Chondrocyte (in vitro differentiated cells): ENCODE measurements at regions not wholly inside any gene's neighbourhood (a gene's known extent, or its start where the extent isn't known, plus 50 kb on each side); places are given as distances from the start of the nearest gene placed in this dataset.

Experiments used
- DNase-seq: peaks from one replicate; pipeline ENCODE4 v3.0.0; 2021; ENCODE audit warnings: mixed read lengths, low spot score
- H3K27ac Mint-ChIP-seq: one replicate; pipeline ENCODE4 v1.8.0; 2021; ENCODE audit warnings: mild to moderate bottlenecking, moderate library complexity, mixed read lengths; ENCODE audit not compliant: unreplicated experiment
- H3K27me3 Mint-ChIP-seq: 2 replicates; pipeline ENCODE4 v1.8.0; 2021; ENCODE audit warnings: low read depth, mixed read lengths
- H3K36me3 Mint-ChIP-seq: 2 replicates; pipeline ENCODE4 v1.8.0; 2021; ENCODE audit warnings: low read depth, mixed read lengths
- H3K4me1 Mint-ChIP-seq: 2 replicates; pipeline ENCODE4 v1.8.0; 2021; ENCODE audit warnings: low read depth, mild to moderate bottlenecking, mixed read lengths
- H3K4me3 Mint-ChIP-seq: one replicate; pipeline ENCODE4 v1.8.0; 2021; ENCODE audit warnings: mild to moderate bottlenecking, moderate library complexity, mixed read lengths; ENCODE audit not compliant: unreplicated experiment
- H3K9me3 Mint-ChIP-seq: 2 replicates; pipeline ENCODE4 v1.8.0; 2021; ENCODE audit warnings: low read depth, mixed read lengths
- CTCF ChIP-seq: fragments of 200-600 bp; sonication (generic); IDR thresholded peaks from 2 replicates; pipeline ENCODE4 v1.5.0; 2021; ENCODE audit warnings: antibody characterized with exemption, mild to moderate bottlenecking, moderate library complexity

- no peak overlapping the region for H3K4me3 Mint-ChIP-seq
- H3K9me3 Mint-ChIP-seq: peaks cover 3% of the 10 kb centered on the region
- TF ChIP-seq CTCF: no peak
- H3K27me3 Mint-ChIP-seq: no peaks in the 10 kb centered on the region
- H3K36me3 Mint-ChIP-seq: no peaks in the 10 kb centered on the region
- no peak for DNase-seq
- H3K4me1 Mint-ChIP-seq: peaks cover 12% of the 10 kb centered on the region
- no peak overlapping the region for H3K27ac Mint-ChIP-seq
Measured at GRCh38 chr2:163463411-163463810, 272.4 kb downstream of the FIGN start.

DNA sequence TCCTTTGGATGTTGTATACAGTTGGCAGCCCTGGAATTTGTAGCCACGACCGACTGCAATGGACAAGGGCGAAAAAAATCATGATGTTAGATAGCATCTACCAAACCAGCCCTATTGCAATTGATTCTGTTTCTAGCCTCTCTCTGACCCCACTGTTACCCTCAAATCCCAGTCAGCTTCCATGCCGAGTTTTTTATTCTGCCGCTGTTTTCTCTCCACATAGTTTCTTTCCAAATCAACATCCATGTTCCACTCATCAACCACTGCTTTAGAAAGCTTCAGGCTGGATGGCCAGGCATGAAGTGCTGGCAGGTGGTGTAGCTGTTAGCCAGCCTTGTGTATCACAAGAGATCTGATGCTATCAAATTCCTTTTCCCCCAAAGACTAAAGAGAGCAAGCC, 272.8 kb downstream of the FIGN start:
- no peaks in the 10 kb centered on the region for H3K36me3 Mint-ChIP-seq
- no peak overlapping the region for H3K4me3 Mint-ChIP-seq
- peaks cover 3% of the 10 kb centered on the region for H3K9me3 Mint-ChIP-seq
- peaks cover 12% of the 10 kb centered on the region for H3K4me1 Mint-ChIP-seq
- H3K27me3 Mint-ChIP-seq: no peaks in the 10 kb centered on the region
- no peak overlapping the region for H3K27ac Mint-ChIP-seq
- DNase-seq: no peak
- no peak for TF ChIP-seq CTCF

DNA sequence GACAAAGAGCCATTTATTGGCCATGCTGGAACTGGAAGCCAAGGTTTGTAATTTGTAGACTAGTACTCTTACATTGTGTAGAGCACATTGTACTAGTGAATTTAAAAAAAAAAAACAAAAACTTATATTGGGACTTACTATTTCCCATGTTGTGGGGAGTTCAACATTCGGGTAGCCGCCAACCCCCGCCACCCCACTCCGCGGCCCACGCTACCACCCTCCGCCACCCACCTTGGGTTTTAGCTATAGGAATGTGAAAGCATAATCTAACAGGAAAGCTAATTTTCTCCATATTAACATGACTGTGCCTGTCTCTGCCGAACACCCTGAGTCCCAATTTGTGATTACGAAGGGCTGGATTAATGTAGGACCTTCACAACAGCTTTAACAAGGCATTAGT, 275.8 kb downstream of the FIGN start:
- H3K27me3 Mint-ChIP-seq: no peaks in the 10 kb centered on the region
- no peak overlapping the region for H3K27ac Mint-ChIP-seq
- peaks cover 3% of the 10 kb centered on the region for H3K9me3 Mint-ChIP-seq
- H3K4me1 Mint-ChIP-seq: no peaks in the 10 kb centered on the region
- H3K4me3 Mint-ChIP-seq: no peak overlapping the region
- DNase-seq: no peak
- TF ChIP-seq CTCF: no peak
- no peaks in the 10 kb centered on the region for H3K36me3 Mint-ChIP-seq

DNA sequence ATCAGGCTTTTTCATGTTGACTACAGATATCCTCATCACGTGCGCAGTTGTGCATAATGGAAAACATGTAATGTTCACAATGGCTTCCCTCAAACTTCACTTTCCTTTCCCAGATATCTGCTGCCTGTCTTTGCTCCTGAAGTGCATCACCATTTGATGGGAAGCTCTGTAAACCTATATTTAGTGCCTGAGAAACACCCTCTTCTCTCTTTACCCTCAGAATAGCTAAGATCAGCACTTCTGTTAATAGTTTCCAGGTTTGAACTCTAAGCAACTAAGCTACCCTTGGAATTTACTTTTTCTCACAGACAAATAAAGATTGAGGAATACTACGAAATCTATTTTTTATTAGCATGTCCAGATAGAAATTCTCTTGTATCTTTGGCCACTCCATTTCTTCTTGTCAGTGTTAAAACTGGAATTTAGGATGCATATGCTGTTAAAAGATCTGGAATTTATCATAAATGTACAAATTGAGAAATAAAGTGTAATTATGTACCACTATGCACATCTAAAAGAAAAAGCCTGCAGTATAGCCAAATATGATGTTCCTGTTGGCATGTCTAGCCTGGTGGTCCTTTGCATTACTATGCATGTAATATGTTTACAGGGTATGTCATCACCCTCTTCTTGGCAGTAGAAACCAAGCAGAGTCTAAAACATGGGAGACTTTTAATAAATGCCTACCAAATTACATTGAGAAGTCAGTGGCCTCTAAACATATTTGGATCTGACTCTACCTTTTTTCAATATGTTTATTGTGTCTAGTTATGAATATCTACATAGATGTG, 278.7 kb downstream of the FIGN start:
- Mint-ChIP-seq H3K4me1 (no peaks in the 10 kb centered on the region), H3K4me3 (no peak overlapping the region), H3K9me3 (no peaks in the 10 kb centered on the region), H3K36me3 (no peaks in the 10 kb centered on the region), H3K27me3 (no peaks in the 10 kb centered on the region), H3K27ac (no peak overlapping the region)
- no peak for DNase-seq
- TF ChIP-seq CTCF: no peak

- Mint-ChIP-seq H3K4me1 (no peaks in the 10 kb centered on the region), H3K4me3 (no peak overlapping the region), H3K27me3 (no peaks in the 10 kb centered on the region), H3K9me3 (no peaks in the 10 kb centered on the region), H3K36me3 (no peaks in the 10 kb centered on the region), H3K27ac (no peak overlapping the region)
- TF ChIP-seq CTCF: no peak
- DNase-seq: no peak
Measured at GRCh38 chr2:163455815-163456214, 280.0 kb downstream of the FIGN start.
